Duodenal mucosa (tissue), 2 donors: ENCODE measurements at regions not wholly inside any gene's neighbourhood (a gene's known extent, or its start where the extent isn't known, plus 50 kb on each side); places are given as distances from the start of the nearest gene placed in this dataset.
"Not testable (repeated sequence)": the region's sequence is repeated elsewhere in the genome, so short reads cannot be mapped to it uniquely, and the experiment has no call there.

ENCODE experiments used
- H3K27ac ChIP-seq: one replicate; pipeline ENCODE4 v1.7.0; 2013; ENCODE audit warnings: low read depth, low read length
- H3K27me3 ChIP-seq, 2 donors: one replicate each; pipeline ENCODE4 v1.7.0; 2013; ENCODE audit warnings: low read length in 2 of 2, control low read depth in 1 of 2; ENCODE audit not compliant: insufficient read depth in 2 of 2, control insufficient read depth in 1 of 2
- H3K36me3 ChIP-seq, 2 donors: one replicate each; pipeline ENCODE4 v1.7.0; 2013; ENCODE audit warnings: low read length in 2 of 2, control low read depth in 1 of 2; ENCODE audit not compliant: insufficient read depth in 2 of 2, control insufficient read depth in 1 of 2
- H3K4me1 ChIP-seq, 2 donors: one replicate each; pipeline ENCODE4 v1.7.0; 2013; ENCODE audit warnings: low read length in 2 of 2, control low read depth in 1 of 2; ENCODE audit not compliant: insufficient read depth in 2 of 2, control insufficient read depth in 1 of 2
- H3K4me3 ChIP-seq, 2 donors: one replicate each; pipeline ENCODE4 v1.7.0; 2013; ENCODE audit warnings: low read length in 2 of 2, low read depth in 1 of 2
- H3K9ac ChIP-seq, 2 donors: one replicate each; pipeline ENCODE4 v1.7.0; 2013; ENCODE audit warnings: low read length in 2 of 2, low read depth in 1 of 2
- H3K9me3 ChIP-seq, 2 donors: one replicate each; pipeline ENCODE4 v1.7.0; 2013; ENCODE audit warnings: low read length in 2 of 2, control low read depth in 1 of 2; ENCODE audit not compliant: control insufficient read depth in 1 of 2

GRCh38 chr1:83440021-83440420 lies 558.9 kb downstream of the TTLL7 start:
- H3K4me3 ChIP-seq, H3K27ac ChIP-seq, H3K9me3 ChIP-seq: not testable (repeated sequence)

GRCh38 chr1:83438316-83438715 lies 560.6 kb downstream of the TTLL7 start:
- H3K27me3 ChIP-seq, H3K9ac ChIP-seq, H3K36me3 ChIP-seq, H3K4me1 ChIP-seq, H3K4me3 ChIP-seq, H3K27ac ChIP-seq, H3K9me3 ChIP-seq: not testable (repeated sequence)

More at GRCh38 chr1:83440021-83440420, 558.9 kb downstream of the TTLL7 start:
- H3K9ac ChIP-seq, H3K36me3 ChIP-seq, H3K27me3 ChIP-seq, H3K4me1 ChIP-seq: not testable (repeated sequence)

GRCh38 chr1:83435336-83435735 lies 563.6 kb downstream of the TTLL7 start:
- not testable (repeated sequence) for H3K27ac ChIP-seq, H3K36me3 ChIP-seq, H3K9me3 ChIP-seq, H3K4me3 ChIP-seq, H3K4me1 ChIP-seq, H3K9ac ChIP-seq, H3K27me3 ChIP-seq

- not testable (repeated sequence) for H3K27me3 ChIP-seq, H3K27ac ChIP-seq, H3K4me3 ChIP-seq, H3K9me3 ChIP-seq, H3K36me3 ChIP-seq, H3K9ac ChIP-seq, H3K4me1 ChIP-seq
Observed at GRCh38 chr1:83427566-83427965, 571.4 kb downstream of the TTLL7 start.

GRCh38 chr1:83423382-83423781 lies 575.5 kb downstream of the TTLL7 start:
- H3K9ac ChIP-seq, result not testable (repeated sequence)

GRCh38 chr1:83418558-83418957 lies 580.4 kb downstream of the TTLL7 start:
- H3K27me3 ChIP-seq, result no peaks in the 10 kb centered on the region
- H3K4me1 ChIP-seq, result no peaks in the 10 kb centered on the region
- H3K9ac ChIP-seq, result no peak overlapping the region
- H3K27ac ChIP-seq, result no peak overlapping the region
- no peaks in the 10 kb centered on the region for H3K9me3 ChIP-seq
- no peaks in the 10 kb centered on the region for H3K36me3 ChIP-seq
- H3K4me3 ChIP-seq, result no peak overlapping the region

More at GRCh38 chr1:83423382-83423781, 575.5 kb downstream of the TTLL7 start:
- not testable (repeated sequence) for H3K27ac ChIP-seq, H3K27me3 ChIP-seq, H3K36me3 ChIP-seq, H3K4me1 ChIP-seq, H3K9me3 ChIP-seq, H3K4me3 ChIP-seq

- H3K27me3 ChIP-seq, H3K4me3 ChIP-seq, H3K4me1 ChIP-seq, H3K9ac ChIP-seq, H3K27ac ChIP-seq, H3K9me3 ChIP-seq, H3K36me3 ChIP-seq: not testable (repeated sequence)
Observed at GRCh38 chr1:83413839-83414107, 585.2 kb downstream of the TTLL7 start.

- not testable (repeated sequence) for H3K9ac ChIP-seq, H3K4me3 ChIP-seq, H3K27me3 ChIP-seq, H3K4me1 ChIP-seq, H3K27ac ChIP-seq, H3K9me3 ChIP-seq, H3K36me3 ChIP-seq
Observed at GRCh38 chr1:83410746-83411413, 588.1 kb downstream of the TTLL7 start.

GRCh38 chr1:83406693-83407371 lies 592.1 kb downstream of the TTLL7 start:
- H3K27ac ChIP-seq, H3K4me3 ChIP-seq: not testable (repeated sequence)

GRCh38 chr1:83405789-83406188 lies 593.1 kb downstream of the TTLL7 start:
- H3K36me3 ChIP-seq, H3K9me3 ChIP-seq, H3K4me1 ChIP-seq, H3K4me3 ChIP-seq, H3K27me3 ChIP-seq, H3K27ac ChIP-seq, H3K9ac ChIP-seq: not testable (repeated sequence)

More at GRCh38 chr1:83406693-83407371, 592.1 kb downstream of the TTLL7 start:
- not testable (repeated sequence) for H3K4me1 ChIP-seq, H3K27me3 ChIP-seq, H3K9me3 ChIP-seq, H3K36me3 ChIP-seq, H3K9ac ChIP-seq

- not testable (repeated sequence) for H3K27ac ChIP-seq, H3K9me3 ChIP-seq, H3K4me1 ChIP-seq, H3K4me3 ChIP-seq, H3K36me3 ChIP-seq, H3K27me3 ChIP-seq, H3K9ac ChIP-seq
Observed at GRCh38 chr1:83403500-83403899, 595.4 kb downstream of the TTLL7 start.
